GM18520 (cell line): ENCODE measurements at regions not wholly inside any gene's neighbourhood (a gene's known extent, or its start where the extent isn't known, plus 50 kb on each side); places are given as distances from the start of the nearest gene placed in this dataset.

ENCODE experiments used
- ATAC-seq: cut with Tn5 transposase; IDR thresholded peaks from one replicate; pipeline ENCODE4 v1.9.1; 2021; ENCODE audit not compliant: unreplicated experiment

- ATAC-seq: no peak
These were observed 211.4 kb upstream of the DPH6 start for GRCh38 chr15:35757361-35757760.

GRCh38 chr15:35757765-35758164 lies 211.8 kb upstream of the DPH6 start:
- ATAC-seq: no peak

GRCh38 chr15:35764661-35765519 lies 218.9 kb upstream of the DPH6 start:
- no peak for ATAC-seq

- ATAC-seq: no peak
These were observed 223.0 kb upstream of the DPH6 start for GRCh38 chr15:35768949-35769348.

GRCh38 chr15:35769656-35770055 lies 223.7 kb upstream of the DPH6 start:
- ATAC-seq: no peak

- ATAC-seq: no peak
These were observed 225.9 kb upstream of the DPH6 start for GRCh38 chr15:35771746-35772442.

GRCh38 chr15:35774653-35775052 lies 228.7 kb upstream of the DPH6 start:
- no peak for ATAC-seq

- ATAC-seq: no peak
These were observed 229.5 kb upstream of the DPH6 start for GRCh38 chr15:35775471-35775870.

GRCh38 chr15:35777061-35777460 lies 231.1 kb upstream of the DPH6 start:
- no peak for ATAC-seq

- ATAC-seq: no peak
These were observed 237.2 kb upstream of the DPH6 start for GRCh38 chr15:35783203-35783602.

GRCh38 chr15:35784745-35785144 lies 238.8 kb upstream of the DPH6 start:
- ATAC-seq: no peak

GRCh38 chr15:35810007-35810406 lies 264.0 kb upstream of the DPH6 start:
- ATAC-seq: no peak

GRCh38 chr15:35813573-35813972 lies 267.6 kb upstream of the DPH6 start:
- no peak for ATAC-seq

- no peak for ATAC-seq
These were observed 272.9 kb upstream of the DPH6 start for GRCh38 chr15:35818846-35819245.

- ATAC-seq: no peak
These were observed 276.2 kb upstream of the DPH6 start for GRCh38 chr15:35822153-35822552.

GRCh38 chr15:35827141-35827540 lies 281.2 kb upstream of the DPH6 start:
- ATAC-seq: no peak

GRCh38 chr15:35827911-35828310 lies 281.9 kb upstream of the DPH6 start:
- no peak for ATAC-seq

- no peak for ATAC-seq
These were observed 287.6 kb upstream of the DPH6 start for GRCh38 chr15:35833581-35833980.

- ATAC-seq: no peak
These were observed 288.4 kb upstream of the DPH6 start for GRCh38 chr15:35834216-35834830.

GRCh38 chr15:35834866-35835265 lies 288.9 kb upstream of the DPH6 start:
- ATAC-seq: no peak

- ATAC-seq: no peak
These were observed 292.6 kb upstream of the DPH6 start for GRCh38 chr15:35838424-35839111.
